ENCODE measurements at regions not wholly inside any gene's neighbourhood (a gene's known extent, or its start where the extent isn't known, plus 50 kb on each side); places are given as distances from the start of the nearest gene placed in this dataset.

- dilution Hi-C loops (cut with MboI; ENCODE audit: extremely low pct_ligation_motif_present, low sequenced_read_pairs): no loop called here
- TF ChIP-seq POLR2A (IDR thresholded peaks at IDR 0.05; ENCODE audit: low read depth, low read length) (no peak), EZH2 (IDR thresholded peaks at IDR 0.05; ENCODE audit: borderline replicate concordance, low read depth, low read length, severe bottlenecking) (no peak), FOS (IDR thresholded peaks at IDR 0.05; ENCODE audit: borderline replicate concordance, insufficient read depth, low read length) (peak; percentile 36), POLR2AphosphoS5 (IDR thresholded peaks at IDR 0.05; ENCODE audit: insufficient read depth, low read depth, low read length) (no peak)
- peaks cover 36% of the 10 kb centered on the region for H3K4me1 ChIP-seq (ENCODE audit: control insufficient read depth, extremely low read depth, insufficient read depth, low read length)
- no peaks in the 10 kb centered on the region for H3K9me1 ChIP-seq (replicated peaks; ENCODE audit: control insufficient read depth, extremely low read depth, insufficient read depth, low read length)
- peak overlapping the region; percentile 63 for H2AFZ ChIP-seq (ENCODE audit: low read depth, low read length)
- H3K79me2 ChIP-seq (ENCODE audit: control insufficient read depth, insufficient read depth, low read length): no peaks in the 10 kb centered on the region
- intact Hi-C loops (cut with micrococcal nuclease): no loop called here
- H3K27ac ChIP-seq (ENCODE audit: insufficient read depth, low read depth, low read length): no peak overlapping the region
- H3K27me3 ChIP-seq (ENCODE audit: control insufficient read depth in 2 of 2, insufficient read depth in 2 of 2, low read length in 2 of 2): no peaks in the 10 kb centered on the region
- H3K9me3 ChIP-seq (replicated peaks; ENCODE audit: control insufficient read depth, insufficient read depth, low read length): no peaks in the 10 kb centered on the region
- DNase-seq (ENCODE audit: low read depth, low spot score) (peak; percentile 59), FAIRE-seq (no peak)
- no peak overlapping the region for H3K4me3 ChIP-seq (replicated peaks in 1 of 3; ENCODE audit: insufficient read depth in 1 of 3, low read depth in 1 of 3, low read length in 3 of 3)
- CTCF ChIA-PET: no interaction called here
- H4K20me1 ChIP-seq (replicated peaks; ENCODE audit: control insufficient read depth, extremely low read depth, insufficient read depth, low read length): no peaks in the 10 kb centered on the region
- no peaks in the 10 kb centered on the region for H3K36me3 ChIP-seq (ENCODE audit: control insufficient read depth in 2 of 2, extremely low read depth in 1 of 2, insufficient read depth in 2 of 2, low read length in 2 of 2)
- POLR2A ChIA-PET: no interaction called here
- H3K9ac ChIP-seq (replicated peaks; ENCODE audit: extremely low read depth, insufficient read depth, low read length): no peak overlapping the region
- BruUV-seq (replicated peaks): no TSS peak
- peak overlapping the region; percentile 37 for H3K4me2 ChIP-seq (ENCODE audit: insufficient read depth, low read length)
Measured at GRCh38 chr12:43273467-43273866, 278.5 kb downstream of the ADAMTS20 start.

GRCh38 chr12:43271659-43272058 lies 280.3 kb downstream of the ADAMTS20 start:
- Histone ChIP-seq H3K4me2 (ENCODE audit: insufficient read depth, low read length) (no peak overlapping the region), H3K4me1 (ENCODE audit: control insufficient read depth, extremely low read depth, insufficient read depth, low read length) (peaks cover 37% of the 10 kb centered on the region), H3K9me1 (replicated peaks; ENCODE audit: control insufficient read depth, extremely low read depth, insufficient read depth, low read length) (no peaks in the 10 kb centered on the region), H3K27ac (ENCODE audit: insufficient read depth, low read depth, low read length) (no peak overlapping the region), H3K4me3 (replicated peaks in 1 of 3; ENCODE audit: insufficient read depth in 1 of 3, low read depth in 1 of 3, low read length in 3 of 3) (no peak overlapping the region), H3K36me3 (ENCODE audit: control insufficient read depth in 2 of 2, extremely low read depth in 1 of 2, insufficient read depth in 2 of 2, low read length in 2 of 2) (no peaks in the 10 kb centered on the region), H3K9me3 (replicated peaks; ENCODE audit: control insufficient read depth, insufficient read depth, low read length) (no peaks in the 10 kb centered on the region), H3K27me3 (ENCODE audit: control insufficient read depth in 2 of 2, insufficient read depth in 2 of 2, low read length in 2 of 2) (no peaks in the 10 kb centered on the region), H2AFZ (ENCODE audit: low read depth, low read length) (no peak overlapping the region), H4K20me1 (replicated peaks; ENCODE audit: control insufficient read depth, extremely low read depth, insufficient read depth, low read length) (no peaks in the 10 kb centered on the region), H3K9ac (replicated peaks; ENCODE audit: extremely low read depth, insufficient read depth, low read length) (no peak overlapping the region), H3K79me2 (ENCODE audit: control insufficient read depth, insufficient read depth, low read length) (no peaks in the 10 kb centered on the region)
- no peak for TF ChIP-seq CTCF (IDR thresholded peaks at IDR 0.05; ENCODE audit: extremely low read depth in 1 of 2, insufficient read depth in 1 of 2, low read depth in 1 of 2, low read length in 2 of 2)
- dilution Hi-C loops (cut with MboI; ENCODE audit: extremely low pct_ligation_motif_present, low sequenced_read_pairs): no loop called here
- CTCF ChIA-PET: interaction anchor here (2.2 kb wide), 1 partner anchor 10 kb away, joined by 10 read pairs; no protein-coding TSS in a partner anchor
- intact Hi-C loops (cut with micrococcal nuclease): no loop called here
- DNase-seq (ENCODE audit: low read depth, low spot score) (no peak), FAIRE-seq (no peak)
- no TSS peak for BruUV-seq (replicated peaks)
- POLR2A ChIA-PET: no interaction called here

Data from endothelial cell of umbilical vein (primary cell).